Keratinocyte (primary cell): ENCODE measurements at regions not wholly inside any gene's neighbourhood (a gene's known extent, or its start where the extent isn't known, plus 50 kb on each side); places are given as distances from the start of the nearest gene placed in this dataset.

Source experiments
- DNase-seq: peaks from one replicate; pipeline ENCODE4 v3.0.0-alpha.2; 2011; ENCODE audit warnings: low read depth, missing footprints, low spot score
- FAIRE-seq: peaks from 2 replicates; lab custom pipeline; 2011; peaks lifted over from hg19 to GRCh38; lab: Jason Lieb, UNC
- H2AFZ ChIP-seq: 2 replicates; pipeline ENCODE4 v1.6.0; 2012; ENCODE audit warnings: low read length, control low read depth, inconsistent platforms; ENCODE audit not compliant: control insufficient read depth
- H3K27ac ChIP-seq: 2 replicates; pipeline ENCODE4 v1.5.1; 2011; ENCODE audit warnings: low read length; ENCODE audit not compliant: control insufficient read depth, insufficient read depth
- H3K27me3 ChIP-seq: 3 replicates; pipeline ENCODE4 v1.6.0; 2011; ENCODE audit warnings: low read length; ENCODE audit not compliant: control insufficient read depth, insufficient read depth; ENCODE audit errors: extremely low read depth
- H3K36me3 ChIP-seq, 2 experiments: 2 replicates in 1 of 2; 3 replicates in 1 of 2; pipeline ENCODE4 v1.5.1; 2011; ENCODE audit warnings: low read length in 2 of 2, mild to moderate bottlenecking in 1 of 2; ENCODE audit not compliant: control insufficient read depth in 2 of 2, insufficient read depth in 2 of 2; ENCODE audit errors: extremely low read depth in 1 of 2
- H3K4me1 ChIP-seq: 3 replicates; pipeline ENCODE4 v1.5.1; 2011; ENCODE audit warnings: low read length; ENCODE audit not compliant: control insufficient read depth, insufficient read depth; ENCODE audit errors: extremely low read depth
- H3K4me2 ChIP-seq: 3 replicates; pipeline ENCODE4 v1.6.0; 2011; ENCODE audit warnings: low read depth, low read length; ENCODE audit not compliant: control insufficient read depth, insufficient read depth; ENCODE audit errors: extremely low read depth
- H3K4me3 ChIP-seq, 3 experiments: fragments of 200-600 bp in 1 of 3; sonication (generic) in 1 of 3; 2 replicates in 2 of 3; 3 replicates in 1 of 3; pipeline ENCODE4 v1.5.1; 2011 to 2016; ENCODE audit warnings: low read length in 3 of 3, mild to moderate bottlenecking in 3 of 3, control low read depth in 2 of 3, inconsistent platforms in 1 of 3, low read depth in 1 of 3, mixed read lengths in 1 of 3, mixed run types in 1 of 3, moderate library complexity in 1 of 3; ENCODE audit not compliant: control insufficient read depth in 2 of 3, insufficient read depth in 2 of 3; ENCODE audit errors: extremely low read depth in 1 of 3
- H3K79me2 ChIP-seq: 2 replicates; pipeline ENCODE4 v1.6.0; 2012; ENCODE audit warnings: low read length; ENCODE audit not compliant: control insufficient read depth, insufficient read depth
- H3K9ac ChIP-seq: 3 replicates; pipeline ENCODE4 v1.6.0; 2011; ENCODE audit warnings: low read length; ENCODE audit not compliant: control insufficient read depth, insufficient read depth; ENCODE audit errors: extremely low read depth
- H3K9me1 ChIP-seq: 3 replicates; pipeline ENCODE4 v1.6.0; 2011; ENCODE audit warnings: low read length; ENCODE audit not compliant: control insufficient read depth, insufficient read depth; ENCODE audit errors: extremely low read depth
- H3K9me3 ChIP-seq: 2 replicates; pipeline ENCODE4 v1.5.1; 2012; ENCODE audit warnings: low read depth, low read length; ENCODE audit not compliant: control insufficient read depth
- H4K20me1 ChIP-seq: 3 replicates; pipeline ENCODE4 v1.6.0; 2011; ENCODE audit warnings: low read length; ENCODE audit not compliant: control insufficient read depth, insufficient read depth; ENCODE audit errors: extremely low read depth
- CTCF ChIP-seq, 3 experiments: IDR thresholded peaks in 1 of 3; conservative IDR thresholded peaks in 1 of 3; optimal IDR thresholded peaks in 1 of 3; 2 replicates in 2 of 3; 3 replicates in 1 of 3; pipeline versions ENCODE3 to v1.5.1; 2011; ENCODE audit warnings: low read length in 3 of 3, mild to moderate bottlenecking in 3 of 3, moderate library complexity in 2 of 3, control low read depth in 1 of 3, inconsistent platforms in 1 of 3; ENCODE audit not compliant: insufficient read depth in 2 of 3; ENCODE audit errors: extremely low read depth in 1 of 3
- EZH2 ChIP-seq: IDR thresholded peaks from one replicate; pipeline ENCODE4 v1.6.1; 2012; ENCODE audit warnings: inconsistent platforms, mild to moderate bottlenecking, low read length, moderate library complexity
- dilution Hi-C: fragments of 300-500 bp; cut with MboI; formaldehyde crosslinking; loops from one replicate; pipeline ENCODE4 v1.7.0; 2020; ENCODE audit warnings: low sequenced_read_pairs; ENCODE audit not compliant: extremely low pct_ligation_motif_present

DNA sequence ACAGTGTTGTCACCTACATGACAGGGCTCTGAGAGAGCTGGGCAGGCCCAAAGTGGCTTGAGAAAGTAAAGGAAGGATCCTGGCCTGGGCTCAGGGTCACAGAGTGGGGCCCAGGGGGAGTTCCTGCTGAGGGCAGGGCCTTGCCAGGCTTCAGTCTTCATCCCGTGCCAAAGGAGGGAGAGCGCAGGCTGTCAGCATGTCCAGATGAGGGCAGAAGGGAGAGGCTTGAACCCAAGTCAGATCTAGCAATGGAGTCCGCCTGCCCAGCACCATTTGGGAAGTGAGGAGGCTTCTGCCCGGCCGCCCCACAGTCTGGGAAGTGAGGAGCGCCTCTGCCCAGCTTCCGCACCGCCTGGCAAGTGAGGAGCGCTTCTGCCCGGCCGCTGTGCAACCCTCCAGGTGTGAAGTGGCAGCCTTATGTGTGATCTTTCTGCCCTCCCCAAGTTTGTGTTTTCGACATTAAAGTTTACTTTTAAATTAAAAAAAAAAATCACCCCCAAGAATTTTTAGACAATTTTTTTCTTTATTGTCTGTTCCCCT is 303.6 kb upstream of the PROK2 start:
- TF ChIP-seq EZH2 (no peak), CTCF (optimal IDR thresholded peaks at IDR 0.05 in 1 of 3, IDR thresholded peaks at IDR 0.05 in 1 of 3, conservative IDR thresholded peaks at IDR 0.05 in 1 of 3; ENCODE audit: extremely low read depth in 1 of 3, insufficient read depth in 2 of 3, low read length in 3 of 3) (no peak)
- no peak for DNase-seq
- Histone ChIP-seq H3K9me3 (no peaks in the 10 kb centered on the region), H3K27ac (no peak overlapping the region), H4K20me1 (no peaks in the 10 kb centered on the region), H3K36me3 (no peaks in the 10 kb centered on the region), H3K4me1 (no peaks in the 10 kb centered on the region), H3K27me3 (peaks cover 28% of the 10 kb centered on the region), H3K9me1 (no peaks in the 10 kb centered on the region), H3K4me3 (no peak overlapping the region), H3K79me2 (no peaks in the 10 kb centered on the region), H2AFZ (no peak overlapping the region), H3K4me2 (no peak overlapping the region), H3K9ac (no peak overlapping the region)
- FAIRE-seq = no peak
- dilution Hi-C loops = no loop called here

GRCh38 chr3:72087420-72087819 is 302.5 kb upstream of the PROK2 start:
- Histone ChIP-seq H3K4me2 (no peak overlapping the region), H3K36me3 (no peaks in the 10 kb centered on the region), H3K79me2 (no peaks in the 10 kb centered on the region), H3K4me3 (no peak overlapping the region), H3K4me1 (no peaks in the 10 kb centered on the region), H2AFZ (no peak overlapping the region), H4K20me1 (no peaks in the 10 kb centered on the region), H3K9me3 (no peaks in the 10 kb centered on the region), H3K9me1 (no peaks in the 10 kb centered on the region), H3K27me3 (peaks cover 23% of the 10 kb centered on the region), H3K27ac (no peak overlapping the region), H3K9ac (no peak overlapping the region)
- DNase-seq (no peak), FAIRE-seq (no peak)
- no peak for TF ChIP-seq EZH2
- TF ChIP-seq CTCF (optimal IDR thresholded peaks at IDR 0.05 in 1 of 3, IDR thresholded peaks at IDR 0.05 in 1 of 3, conservative IDR thresholded peaks at IDR 0.05 in 1 of 3; ENCODE audit: extremely low read depth in 1 of 3, insufficient read depth in 2 of 3, low read length in 3 of 3) = no peak
- dilution Hi-C loops = no loop called here
